ENCODE measurements at regions not wholly inside any gene's neighbourhood (a gene's known extent, or its start where the extent isn't known, plus 50 kb on each side); places are given as distances from the start of the nearest gene placed in this dataset.

GRCh38 chr4:169342159-169342860 is 71.6 kb upstream of the SH3RF1 start:
- no peaks in the 10 kb centered on the region for H3K23me2 ChIP-seq (ENCODE audit: low read depth, low read length)
- H3K9ac ChIP-seq (replicated peaks in 1 of 4; ENCODE audit: extremely low read depth in 1 of 4, low read depth in 3 of 4, low read length in 3 of 4), result no peak overlapping the region
- no peak overlapping the region for H3K56ac ChIP-seq (replicated peaks; ENCODE audit: insufficient read length, low read depth, low read length)
- H3K4me1 ChIP-seq (replicated peaks in 1 of 4; ENCODE audit: control insufficient read depth in 3 of 4, insufficient read depth in 4 of 4, low read length in 3 of 4), result no peaks in the 10 kb centered on the region
- no peak overlapping the region for H2BK20ac ChIP-seq (ENCODE audit: low read length)
- no peak overlapping the region for H3K4ac ChIP-seq (replicated peaks; ENCODE audit: insufficient read length, low read depth, low read length)
- H3K18ac ChIP-seq (ENCODE audit: extremely low read depth, low read length), result no peak overlapping the region
- no peak overlapping the region for H4K91ac ChIP-seq (replicated peaks; ENCODE audit: insufficient read length, low read length)
- no peaks in the 10 kb centered on the region for H4K20me1 ChIP-seq (replicated peaks in 1 of 2; ENCODE audit: control insufficient read depth in 1 of 2, insufficient read depth in 2 of 2, low read length in 2 of 2)
- no peak overlapping the region for H2BK120ac ChIP-seq (replicated peaks; ENCODE audit: low read depth, low read length)
- H2AK5ac ChIP-seq (ENCODE audit: low read depth, low read length), result no peak overlapping the region
- DNase-seq (ENCODE audit: low read depth in 1 of 2, low spot score in 2 of 2) (no peak), FAIRE-seq (no peak)
- no peaks in the 10 kb centered on the region for H3K36me3 ChIP-seq (ENCODE audit: control insufficient read depth in 2 of 4, insufficient read depth in 4 of 4, low read length in 3 of 4)
- no peak overlapping the region for H3K23ac ChIP-seq (ENCODE audit: insufficient read length)
- peaks cover 0 to 1% (median 0%) of the 10 kb centered on the region in 4 experiments; a peak in 1 of 7 replicates for H3K27me3 ChIP-seq (replicated peaks in 1 of 4; ENCODE audit: control insufficient read depth in 3 of 4, extremely low read depth in 1 of 4, insufficient read depth in 3 of 4, low read length in 3 of 4)
- no peak overlapping the region for H3K14ac ChIP-seq (ENCODE audit: insufficient read length)
- H2BK12ac ChIP-seq (ENCODE audit: low read depth, low read length), result no peak overlapping the region
- no peaks in the 10 kb centered on the region for H3K79me1 ChIP-seq (ENCODE audit: low read depth, low read length)
- ChIA-PET CTCF (ENCODE audit: partially characterized antibody) (interaction anchor here (1.5 kb wide), 1 partner anchor 30 kb away, joined by 3 read pairs; no protein-coding TSS in a partner anchor), POLR2A (ENCODE audit: partially characterized antibody) (no interaction called here)
- WGBS, 2 experiments (ENCODE audit: extremely low coverage in 1 of 2, insufficient coverage in 1 of 2, insufficient read length in 1 of 2, insufficient replicate concordance in 2 of 2, low coverage in 1 of 2, low lambda C conversion rate in 2 of 2, missing lambda C conversion rate in 1 of 2), result 79% methylated on average over 3 of the region's 3 CpGs; no CpG with 5 or more reads in 1 of the 2 experiments
- no peak overlapping the region for H2BK5ac ChIP-seq (ENCODE audit: low read depth, low read length)
- no peak overlapping the region for H2BK15ac ChIP-seq (ENCODE audit: low read length)
- no peak overlapping the region for H3K4me3 ChIP-seq (ENCODE audit: extremely low read depth in 1 of 4, insufficient read depth in 2 of 4, low read depth in 3 of 4, low read length in 4 of 4)
- H3K27ac ChIP-seq (ENCODE audit: low read depth, low read length), result no peak overlapping the region
- no peak overlapping the region for H2AFZ ChIP-seq (ENCODE audit: low read length)
- H4K5ac ChIP-seq (ENCODE audit: insufficient read length, low read depth, low read length), result no peak overlapping the region
- no peaks in the 10 kb centered on the region for H3K79me2 ChIP-seq (ENCODE audit: control insufficient read depth in 1 of 2, insufficient read depth in 2 of 2, low read length in 2 of 2)
- H4K8ac ChIP-seq (ENCODE audit: extremely low read depth, insufficient read depth, low read length), result no peak overlapping the region
- no peaks in the 10 kb centered on the region for H3K9me3 ChIP-seq (ENCODE audit: insufficient read depth in 2 of 2, low read depth in 1 of 2, low read length in 1 of 2)
- no peak for TF ChIP-seq TAF1 (IDR thresholded peaks at IDR 0.05; ENCODE audit: low read depth, low read length)
- no peak for TF ChIP-seq CTBP2 (IDR thresholded peaks at IDR 0.05; ENCODE audit: borderline replicate concordance, insufficient read depth, insufficient read length, low read length)
- no peak for TF ChIP-seq POLR2A (IDR thresholded peaks at IDR 0.05; ENCODE audit: control extremely low read depth in 1 of 2, low read depth in 2 of 2, low read length in 2 of 2)
- no peak overlapping the region for H3K4me2 ChIP-seq (ENCODE audit: insufficient read depth in 1 of 2, low read depth in 2 of 2, low read length in 2 of 2)
